ENCODE measurements at regions not wholly inside any gene's neighbourhood (a gene's known extent, or its start where the extent isn't known, plus 50 kb on each side); places are given as distances from the start of the nearest gene placed in this dataset.
A peak's percentile ranks its signal among the peaks of the same experiment; 100 is the strongest.

DNA sequence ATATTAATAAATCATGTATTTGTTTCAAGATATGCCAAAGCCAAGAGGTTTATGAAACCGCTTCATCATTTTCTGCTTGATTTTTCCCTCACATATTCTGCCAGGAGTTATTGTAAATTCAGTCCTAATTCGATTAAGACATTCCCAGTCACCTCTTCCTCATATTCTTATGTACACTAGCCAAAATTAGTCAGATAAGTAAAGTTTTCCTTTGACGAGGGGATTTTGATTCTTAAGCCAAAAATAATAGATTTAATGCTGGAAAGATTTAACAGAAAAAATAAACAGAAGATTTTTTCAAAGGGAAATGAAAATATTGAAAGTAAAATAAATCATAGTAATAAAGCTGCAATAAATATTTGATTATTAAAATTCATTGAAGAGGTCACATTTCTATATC is 51.0 kb upstream of the VEGFC start:
- no peak for DNase-seq (ENCODE audit: low read depth)

DNA sequence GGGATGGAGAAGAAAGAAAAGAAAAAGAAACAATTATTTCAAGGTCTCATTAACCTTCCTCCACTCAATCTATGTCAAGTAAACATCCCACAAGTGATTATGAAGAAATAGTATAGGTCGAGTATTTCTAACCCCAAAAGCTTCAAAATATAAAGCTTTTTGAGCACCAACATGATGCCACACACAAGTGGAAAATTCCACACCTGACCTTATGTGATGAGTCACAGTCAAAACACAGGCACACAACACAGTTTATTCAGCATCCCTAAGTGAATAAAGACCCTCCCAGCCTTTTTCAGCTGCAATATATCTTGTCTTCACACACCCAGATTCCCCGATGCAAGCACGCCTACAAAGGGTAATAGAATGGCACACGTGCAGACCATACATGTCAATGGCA is 51.7 kb upstream of the VEGFC start:
- no peak for DNase-seq (ENCODE audit: low read depth)

DNA sequence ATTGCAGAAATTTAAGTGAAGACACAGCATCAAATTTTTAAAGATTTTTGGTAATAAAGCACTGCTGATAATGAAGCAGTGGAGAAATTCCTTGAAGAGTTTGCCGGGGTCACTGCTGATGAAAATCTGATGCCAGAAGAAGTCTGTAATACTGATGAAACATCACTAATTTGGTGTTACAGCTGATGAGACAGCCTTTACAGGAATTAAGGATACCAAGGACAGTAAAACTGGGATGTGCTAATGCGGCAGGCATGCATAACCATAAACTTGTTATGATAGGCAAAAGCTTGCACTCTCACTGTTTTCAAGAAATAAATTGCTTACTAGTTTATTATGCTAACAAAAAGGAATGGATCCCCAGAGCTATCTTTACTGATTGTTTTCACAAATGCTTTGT is 52.9 kb upstream of the VEGFC start:
- DNase-seq (ENCODE audit: low read depth) = peak; percentile 96

DNA sequence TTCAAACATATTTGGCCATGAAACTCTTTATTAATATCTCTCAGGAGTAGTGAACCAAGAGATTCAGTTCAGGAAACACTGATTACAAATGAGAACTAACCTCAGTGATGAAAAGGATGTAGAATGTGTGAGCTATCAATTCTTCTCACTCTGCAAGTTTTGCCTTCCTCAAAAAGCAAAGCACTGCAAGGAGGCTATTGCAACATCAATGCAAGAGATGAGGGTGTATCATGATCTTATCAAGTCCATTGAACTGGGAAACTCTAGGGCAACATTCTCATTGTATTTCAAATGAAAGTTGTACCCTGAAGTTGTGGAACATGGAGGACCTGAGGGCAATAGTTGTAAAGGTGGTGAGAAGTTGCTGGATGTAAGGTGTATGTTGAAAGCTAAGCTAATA is 56.4 kb upstream of the VEGFC start:
- DNase-seq (ENCODE audit: low read depth) = peak; percentile 25

DNA sequence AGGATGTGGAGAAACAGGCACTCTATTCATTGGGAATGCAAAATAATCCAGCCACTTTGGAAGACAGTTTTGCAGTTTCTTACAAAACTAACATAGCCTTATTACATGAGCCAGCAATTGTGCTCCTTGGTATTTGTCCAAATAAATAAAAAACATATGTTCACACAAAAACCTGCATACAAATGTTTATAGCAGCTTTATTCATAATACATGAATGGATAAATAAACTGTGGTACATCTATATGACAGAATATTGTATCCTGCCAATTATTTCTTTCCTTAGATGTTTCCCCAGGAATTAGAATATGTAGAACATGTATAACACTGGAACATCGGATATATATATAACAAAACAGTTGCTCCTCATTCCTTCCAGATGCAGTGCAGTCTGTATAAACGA is 57.7 kb upstream of the VEGFC start:
- peak; percentile 9 for DNase-seq (ENCODE audit: low read depth)

DNA sequence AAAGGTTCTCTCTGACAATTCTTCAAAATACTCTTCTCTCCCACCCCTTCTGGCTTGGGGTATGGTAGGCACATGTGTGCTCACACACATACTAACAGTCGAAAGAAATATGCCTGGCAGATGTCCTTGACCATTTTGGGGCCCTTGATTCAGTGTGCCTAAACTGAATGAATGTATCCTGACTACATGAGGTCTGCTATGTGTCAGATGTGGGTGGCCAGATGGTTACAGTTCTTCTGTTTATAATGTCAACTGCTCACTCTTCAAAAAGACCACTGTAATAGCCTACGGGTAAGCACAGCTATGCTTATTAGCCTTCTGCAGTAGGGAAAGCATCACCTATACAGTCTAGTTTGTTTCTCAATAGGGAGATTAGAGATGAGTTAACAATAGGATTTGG is 63.7 kb upstream of the VEGFC start:
- no peak for DNase-seq (ENCODE audit: low read depth)

DNA sequence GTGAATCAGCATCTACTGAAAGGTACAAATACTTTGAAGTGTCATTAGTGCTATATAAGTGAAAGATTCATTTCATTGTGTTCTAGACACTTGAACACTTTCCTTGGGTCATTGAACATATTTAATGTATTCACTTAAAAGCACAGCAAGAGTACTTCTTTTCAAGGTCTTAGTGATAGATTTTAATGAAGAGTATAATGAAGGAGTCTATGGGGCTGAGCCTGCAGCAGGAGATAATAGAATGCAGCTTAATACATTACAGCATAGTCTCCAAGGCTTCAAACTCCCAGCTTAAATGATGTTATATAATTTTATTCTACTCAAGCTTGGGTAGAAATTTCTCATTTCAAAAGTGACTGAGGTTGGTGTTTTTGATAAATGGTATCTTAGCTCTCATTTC is 66.1 kb upstream of the VEGFC start:
- DNase-seq (ENCODE audit: low read depth) = no peak

DNA sequence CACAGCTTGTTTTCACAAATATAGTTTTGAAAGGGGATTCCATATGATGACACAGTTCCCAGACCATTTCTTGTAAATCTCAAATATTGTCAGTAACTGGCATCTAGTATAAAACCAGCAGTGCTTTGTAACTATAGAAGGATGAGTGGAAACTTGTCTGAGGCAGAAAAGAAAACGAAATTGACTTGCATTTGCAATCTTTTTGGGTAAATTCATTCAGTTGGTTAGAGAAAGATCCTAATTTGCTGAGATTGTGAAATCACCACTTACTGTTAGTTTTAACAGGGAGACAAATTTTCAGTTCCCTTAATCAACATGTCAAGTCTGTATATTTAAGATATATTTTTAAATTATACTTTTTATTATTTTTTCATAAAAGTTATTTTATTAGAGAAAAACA is 71.5 kb upstream of the VEGFC start:
- DNase-seq (ENCODE audit: low read depth) = peak; percentile 27

DNA sequence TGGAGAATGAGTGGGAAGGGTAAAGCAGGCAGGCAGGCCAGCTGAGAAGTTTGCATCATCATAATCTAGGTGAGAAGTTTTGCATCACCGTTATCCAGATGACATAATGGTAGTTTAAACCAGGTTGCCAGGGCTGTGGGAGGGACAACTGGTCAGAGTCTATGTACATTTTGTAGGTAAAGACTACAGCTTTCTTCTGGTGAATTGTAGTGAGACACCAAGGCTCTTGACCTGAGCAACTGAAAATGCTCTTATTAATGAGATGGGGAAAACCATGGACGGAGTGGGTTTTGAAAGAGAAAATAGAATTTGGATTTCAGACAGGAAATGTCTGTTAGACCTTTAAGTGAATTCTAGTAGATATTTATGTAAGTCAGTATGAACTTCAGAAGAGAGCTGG is 76.0 kb upstream of the VEGFC start:
- DNase-seq (ENCODE audit: low read depth) = no peak

DNA sequence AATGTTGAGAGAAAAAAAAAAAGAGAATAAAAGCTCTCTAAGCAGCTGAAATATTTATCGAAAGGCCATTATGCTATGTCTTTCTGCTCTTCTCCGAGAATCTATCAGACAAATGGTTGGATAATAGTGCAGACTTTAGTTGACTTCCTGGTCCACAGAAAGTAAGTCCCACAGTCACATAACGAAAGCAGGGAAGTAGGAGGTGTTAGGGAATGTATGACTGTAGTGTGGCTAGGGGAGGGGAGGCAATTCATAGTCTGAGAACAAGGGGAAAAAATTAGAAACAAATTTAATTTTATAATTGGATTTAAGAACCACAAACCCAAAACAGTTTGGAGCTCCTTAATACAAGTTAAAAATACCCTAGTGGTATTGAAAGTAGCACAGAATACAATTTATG is 79.7 kb upstream of the VEGFC start:
- DNase-seq (ENCODE audit: low read depth) = no peak

DNA sequence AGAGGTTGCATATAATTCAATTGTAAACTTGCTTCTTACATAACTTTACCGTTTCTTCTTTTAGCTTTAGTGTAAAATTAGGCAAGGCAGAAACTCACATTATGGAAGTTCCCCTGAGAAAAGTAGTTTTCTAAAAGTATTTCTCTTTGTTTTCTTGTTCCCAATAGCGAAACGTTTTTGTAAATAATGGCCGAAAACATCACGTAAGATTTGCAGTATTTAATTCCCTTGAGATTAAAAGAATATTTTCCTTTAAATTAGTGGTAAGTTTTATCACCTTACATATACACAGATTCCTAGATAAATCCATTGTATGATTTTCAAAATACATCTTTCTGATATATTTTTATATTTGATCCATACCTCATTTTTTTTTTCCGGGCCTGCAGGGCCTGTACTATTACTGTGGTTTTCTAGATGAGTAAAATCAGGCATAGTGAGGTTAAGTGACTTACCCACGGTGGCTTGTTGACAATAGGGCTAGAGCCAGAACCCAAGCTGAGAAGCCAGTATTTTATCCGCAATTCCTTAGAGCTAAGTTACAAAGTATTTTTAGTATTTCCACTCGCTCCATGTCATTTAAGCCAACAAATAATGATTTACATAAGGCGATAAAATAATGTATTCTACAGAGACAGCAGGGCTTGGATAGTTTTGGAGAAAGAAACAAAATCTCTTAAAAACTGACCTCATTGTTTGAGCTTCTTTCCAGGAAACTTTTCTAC is 82.2 kb upstream of the VEGFC start:
- DNase-seq (ENCODE audit: low read depth) = peak; percentile 26

DNA sequence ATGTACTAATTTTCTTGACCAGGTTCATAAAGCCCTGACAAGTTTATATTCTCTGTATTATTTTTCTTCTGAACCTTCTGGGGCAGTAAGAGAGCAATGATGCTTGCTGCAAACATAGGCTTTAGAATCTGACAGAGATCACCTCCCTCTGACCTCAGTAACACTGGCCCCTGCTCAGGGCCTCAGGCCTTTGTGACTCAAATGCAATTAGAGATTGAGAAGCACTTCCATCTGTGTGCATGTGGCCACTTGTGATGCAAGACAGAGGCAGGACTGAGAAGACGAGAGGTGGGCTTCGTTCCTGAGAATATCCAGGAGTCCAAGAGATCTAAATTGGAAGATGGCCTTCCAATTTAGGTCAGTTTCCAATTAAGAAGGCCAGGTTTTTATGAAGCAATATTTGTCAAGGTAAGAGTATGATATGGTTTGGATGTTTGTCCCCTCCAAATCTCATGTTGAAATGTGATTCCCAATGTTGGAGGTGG is 82.8 kb upstream of the VEGFC start:
- DNase-seq (ENCODE audit: low read depth) = peak; percentile 55

DNA sequence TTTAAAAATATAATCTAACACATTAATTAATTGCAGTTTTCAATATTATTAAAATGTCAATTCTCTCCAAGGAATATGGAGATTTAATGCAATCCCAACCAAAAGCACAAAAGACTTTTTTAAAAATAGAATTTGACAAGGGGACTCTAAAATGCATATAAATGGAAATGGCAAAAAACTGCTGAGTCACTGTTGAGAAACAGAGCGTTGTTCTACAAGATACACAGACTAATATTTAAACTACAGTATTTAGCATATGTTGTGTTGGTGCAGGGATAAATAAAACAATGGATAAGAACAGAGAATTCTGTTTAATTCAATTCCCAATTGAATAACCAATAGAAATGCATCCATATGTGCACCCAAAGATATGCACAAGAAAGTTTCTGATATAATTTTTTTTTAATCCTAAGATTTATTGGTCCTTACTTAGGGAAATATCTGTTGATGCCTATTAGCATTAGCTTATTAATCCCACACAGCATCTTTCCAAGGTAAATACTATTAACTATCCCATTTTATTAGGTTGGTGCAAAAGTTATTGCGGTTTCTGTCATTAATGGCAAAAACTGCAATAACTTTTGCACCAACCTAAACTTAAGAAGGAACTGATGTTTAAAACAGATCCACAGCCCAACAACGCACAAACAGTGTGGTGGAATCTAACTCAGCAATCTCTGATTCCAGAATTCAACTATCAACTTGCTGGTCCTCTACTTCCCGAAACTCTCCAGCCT is 86.8 kb upstream of the VEGFC start:
- no peak for DNase-seq (ENCODE audit: low read depth)

DNA sequence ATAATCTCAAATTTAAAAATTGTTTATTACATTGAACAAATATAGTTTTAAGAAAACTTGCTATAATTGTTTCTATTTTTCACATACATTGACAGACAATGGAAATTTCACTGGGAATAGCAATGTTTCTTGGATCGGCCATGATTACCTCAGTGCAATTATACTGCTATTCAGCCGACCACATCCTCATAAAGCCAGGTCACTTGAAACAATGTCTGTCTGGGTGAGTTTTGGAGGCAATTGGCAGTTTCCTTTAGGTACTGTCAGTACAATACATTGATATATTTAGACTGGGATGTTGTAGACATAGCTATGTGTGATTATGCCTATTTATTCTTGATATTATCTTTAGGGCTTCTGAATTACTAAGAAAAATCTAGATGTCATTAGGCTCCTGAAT is 89.5 kb upstream of the VEGFC start:
- DNase-seq (ENCODE audit: low read depth) = peak; percentile 40

DNA sequence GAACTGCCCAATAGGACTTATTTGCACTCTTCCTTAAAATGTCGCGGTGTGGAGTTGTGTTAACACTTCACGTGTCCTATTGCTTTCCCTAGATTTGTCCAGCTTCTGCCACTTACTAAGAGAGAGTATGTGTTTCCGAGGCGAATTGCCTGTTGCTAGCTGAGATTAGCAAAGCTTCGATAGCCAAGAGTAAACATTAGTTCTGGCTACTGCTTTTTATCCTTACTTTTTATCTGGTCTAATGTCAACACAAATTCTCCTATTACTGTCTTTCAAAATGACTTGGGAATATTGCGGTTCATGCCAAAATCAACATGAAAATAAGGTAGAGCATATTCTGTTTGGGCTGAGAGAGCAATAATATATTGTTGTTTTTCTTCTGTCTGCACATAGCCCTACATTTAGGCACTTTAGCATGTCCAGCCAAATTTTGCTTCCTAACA is 90.4 kb upstream of the VEGFC start:
- no peak for DNase-seq (ENCODE audit: low read depth)

DNA sequence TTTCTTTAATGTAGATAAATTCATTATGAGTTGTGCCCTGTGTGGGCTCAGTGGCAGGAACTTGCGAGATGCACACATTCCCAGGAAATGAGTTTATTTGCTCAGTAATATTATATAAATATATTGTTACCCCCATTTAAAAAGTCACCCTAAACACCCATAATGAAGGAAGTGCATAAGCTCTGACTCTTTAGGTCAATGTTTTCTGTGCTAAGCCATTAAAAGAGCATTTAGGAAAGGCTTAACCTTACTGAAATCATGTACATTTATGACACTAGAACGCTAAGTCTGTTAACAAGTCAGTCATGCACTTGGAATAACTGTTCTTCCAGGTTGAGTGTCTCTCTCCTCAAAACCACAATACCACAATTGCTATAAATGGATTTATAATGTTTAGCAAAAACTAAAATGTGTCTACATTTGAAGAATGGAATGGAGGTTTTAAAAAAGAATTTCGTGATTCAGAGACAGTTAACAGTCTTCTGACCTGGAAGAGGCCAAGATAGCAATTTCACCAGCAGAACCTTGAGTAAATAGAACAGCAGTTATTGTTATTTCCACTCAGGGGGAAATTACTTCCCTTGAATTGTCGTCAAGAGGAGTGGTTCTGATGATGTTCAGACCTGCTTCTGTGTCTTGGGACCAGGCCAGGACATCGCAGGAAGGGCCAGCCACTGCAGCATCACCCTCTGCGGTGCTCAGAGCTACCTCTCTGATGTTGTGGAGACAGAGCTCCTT is 91.1 kb upstream of the VEGFC start:
- peak; percentile 98 for DNase-seq (ENCODE audit: low read depth)

DNA sequence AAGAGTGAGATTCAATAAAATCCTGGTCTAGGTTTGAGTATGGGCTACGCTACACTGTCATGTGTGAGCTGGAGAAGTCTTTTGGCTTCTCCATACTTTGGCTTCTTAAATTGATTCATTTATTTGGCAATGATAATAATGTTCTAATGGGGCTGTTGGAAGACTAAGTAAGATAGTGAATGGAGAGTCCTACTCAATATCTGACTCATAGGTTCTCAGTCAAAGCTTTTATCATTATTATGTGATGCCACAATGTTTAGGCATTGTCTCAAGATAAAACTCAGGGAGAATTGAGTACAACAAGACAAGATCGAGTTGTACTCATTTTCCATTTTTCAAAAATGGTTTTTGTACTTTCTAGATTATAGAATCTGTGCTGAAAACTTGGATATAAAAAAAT is 92.5 kb upstream of the VEGFC start:
- DNase-seq (ENCODE audit: low read depth) = peak; percentile 6

DNA sequence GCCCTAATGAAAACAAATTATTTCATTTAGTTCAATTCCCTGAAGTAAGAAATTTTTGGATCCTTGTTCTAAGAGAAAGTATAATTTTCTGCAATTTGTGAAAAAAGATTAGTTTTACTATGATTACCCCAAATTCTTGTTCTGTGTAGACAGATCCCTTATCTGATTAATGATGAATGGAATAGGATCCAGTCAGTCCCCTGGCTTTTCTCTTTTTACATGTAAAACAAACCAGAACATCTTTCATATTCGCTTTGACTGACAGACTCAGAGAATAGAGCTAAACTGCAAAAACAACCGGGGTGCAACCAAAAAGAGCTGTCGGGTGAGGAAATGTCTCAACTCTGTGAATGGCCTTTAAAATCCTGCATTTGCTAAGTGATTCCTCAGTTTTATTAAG is 93.4 kb upstream of the VEGFC start:
- DNase-seq (ENCODE audit: low read depth) = no peak

DNA sequence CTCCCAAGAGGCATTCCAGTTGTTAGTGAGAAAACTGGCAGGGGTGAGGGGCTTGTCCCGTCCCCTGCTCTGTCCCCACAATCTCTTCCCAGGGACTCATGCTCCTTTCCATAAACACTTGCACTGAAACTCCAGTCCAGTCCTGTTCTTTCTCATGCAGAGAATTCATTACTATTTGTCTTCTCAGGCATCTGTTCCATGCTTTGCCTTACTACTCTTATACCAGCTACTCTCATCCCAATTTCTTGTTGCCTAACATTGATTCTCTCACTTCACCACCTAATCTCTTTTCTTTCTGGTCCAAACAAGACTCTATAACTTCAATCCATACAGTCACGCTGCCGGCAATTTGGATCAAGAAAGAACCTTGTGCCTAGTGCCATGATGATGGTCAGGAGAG is 97.1 kb upstream of the VEGFC start:
- DNase-seq (ENCODE audit: low read depth) = no peak

DNA sequence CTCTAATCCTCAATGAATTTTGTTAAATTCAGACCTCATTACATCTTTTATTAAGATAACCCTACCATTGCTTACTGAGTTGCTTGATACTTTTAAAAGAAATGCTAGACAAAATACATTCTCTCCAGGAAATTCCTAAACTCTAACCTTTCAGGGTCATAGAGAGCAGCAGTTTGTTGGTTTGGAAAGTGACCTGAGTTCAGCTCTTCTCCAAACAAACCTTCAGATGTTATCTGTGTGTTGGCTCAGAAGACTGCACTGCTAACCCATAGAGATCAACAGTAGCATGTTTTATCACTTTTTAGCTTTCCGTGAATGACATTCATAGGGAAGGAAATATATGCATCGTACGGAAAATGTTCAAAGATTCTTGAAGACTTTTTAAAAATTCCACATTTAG is 101.8 kb upstream of the VEGFC start:
- DNase-seq (ENCODE audit: low read depth) = no peak

DNA sequence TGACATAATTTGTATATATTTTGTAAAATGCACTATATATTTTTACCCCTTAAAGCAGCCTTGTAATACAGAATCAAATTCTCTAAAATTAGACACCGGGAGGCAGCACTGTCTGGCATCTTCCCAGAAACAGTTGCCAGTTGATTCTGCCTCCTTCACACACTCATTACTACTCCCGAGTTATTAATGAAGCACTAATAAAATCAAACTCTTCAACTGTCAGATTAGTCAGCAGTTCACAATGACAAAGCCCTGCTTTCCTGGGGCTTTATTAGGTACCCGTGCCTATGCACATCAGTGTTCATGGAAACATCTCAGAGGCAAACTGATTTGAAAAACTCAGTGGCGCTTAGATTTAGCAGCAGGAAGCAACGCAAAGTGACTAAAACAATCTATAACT is 103.5 kb upstream of the VEGFC start:
- peak; percentile 27 for DNase-seq (ENCODE audit: low read depth)

DNA sequence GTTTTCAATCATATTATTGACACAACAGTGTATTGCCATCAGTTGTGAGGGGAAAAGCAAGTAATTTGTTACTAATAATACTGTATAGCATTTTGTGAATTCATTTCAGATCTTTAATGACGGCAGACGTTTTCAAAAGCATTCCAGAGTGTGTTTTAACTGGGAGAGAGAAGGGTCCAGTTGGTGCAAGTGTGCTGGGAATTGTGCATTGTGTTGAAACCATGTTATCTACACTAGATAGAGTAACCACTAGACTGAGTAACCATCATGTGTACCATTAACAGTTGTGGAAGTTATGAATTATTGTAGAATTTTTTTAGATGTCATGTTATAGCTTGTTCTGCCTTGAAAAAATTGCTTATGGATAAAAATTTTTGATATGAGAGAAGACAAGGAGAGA is 104.5 kb upstream of the VEGFC start:
- DNase-seq (ENCODE audit: low read depth) = no peak

DNA sequence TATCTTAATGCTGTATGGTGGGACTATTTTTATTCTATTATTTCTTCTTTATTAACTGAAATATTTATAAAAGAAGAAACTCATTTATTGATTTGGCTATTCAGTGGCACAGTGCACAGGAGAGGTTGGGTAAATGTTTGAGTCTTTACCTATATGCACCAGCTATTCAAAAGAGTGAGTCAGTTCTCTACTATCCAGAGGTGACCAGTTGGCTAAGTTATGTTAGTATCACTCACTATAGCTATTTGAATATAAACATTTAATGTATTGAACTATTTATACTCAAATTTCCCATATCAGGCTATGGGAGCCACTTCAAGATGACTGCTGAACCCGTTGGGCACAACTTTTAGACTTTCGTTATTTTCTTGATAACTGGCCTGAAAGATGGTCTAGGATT is 106.1 kb upstream of the VEGFC start:
- no peak for DNase-seq (ENCODE audit: low read depth)
